Stomach (tissue), 8 donors: ENCODE measurements at regions not wholly inside any gene's neighbourhood (a gene's known extent, or its start where the extent isn't known, plus 50 kb on each side); places are given as distances from the start of the nearest gene placed in this dataset.
A peak's percentile ranks its signal among the peaks of the same experiment; 100 is the strongest.

Experiments used
- DNase-seq, 2 donors: peaks; one replicate each; pipeline versions ENCODE4 v3.0.0 to v3.0.0-alpha.2; 2013 to 2019
- H3K27ac ChIP-seq, 5 donors: fragments of 200-600 bp in 4 of 5; sonication (generic) in 4 of 5; one replicate each; pipeline ENCODE4 v1.5.1; 2013 to 2019; ENCODE audit warnings: mild to moderate bottlenecking in 1 of 5, moderate library complexity in 1 of 5
- H3K27me3 ChIP-seq, 3 donors: fragments of 200-600 bp; sonication (generic); one replicate each; pipeline ENCODE4 v1.5.1; 2017 to 2019; ENCODE audit warnings: mixed run types in 1 of 3
- H3K36me3 ChIP-seq, 4 donors: fragments of 200-600 bp; sonication (generic); 1 replicate in 3 of 4; 2 replicates in 1 of 4; pipeline ENCODE4 v1.5.1; 2016 to 2019
- H3K4me1 ChIP-seq, 4 donors: fragments of 200-600 bp; sonication (generic); one replicate each; pipeline ENCODE4 v1.5.1; 2016 to 2019
- H3K4me3 ChIP-seq, 4 donors: fragments of 200-600 bp; sonication (generic) in 3 of 4; one replicate each; pipeline ENCODE4 v1.5.1; 2016 to 2019; ENCODE audit warnings: mild to moderate bottlenecking in 1 of 4
- H3K9me3 ChIP-seq, 4 donors: fragments of 200-600 bp; sonication (generic); one replicate each; pipeline ENCODE4 v1.5.1; 2016 to 2019
- EP300 ChIP-seq: sonication (generic); formaldehyde crosslinking; IDR thresholded peaks from one replicate; pipeline ENCODE4 v1.6.1; 2017; ENCODE audit warnings: antibody characterized with exemption
- POLR2A ChIP-seq, 4 donors: fragments of 450-650 bp; IDR thresholded peaks; one replicate each; pipeline ENCODE4 v1.6.1; 2016; ENCODE audit warnings: antibody characterized with exemption in 4 of 4, control low read depth in 2 of 4, mild to moderate bottlenecking in 1 of 4, moderate library complexity in 1 of 4
- POLR2AphosphoS5 ChIP-seq, 3 donors: sonication (generic); formaldehyde crosslinking; IDR thresholded peaks; one replicate each; pipeline ENCODE4 v1.6.1; 2016; ENCODE audit warnings: antibody characterized with exemption in 3 of 3
- WGBS, 5 donors: extraction: QIAGEN DNeasy Blood & Tissue Kit in 3 of 5; methylation state at CpG; one replicate each; pipeline versions ENCODE4 v1.1.5 to v1.1.7; 2013 to 2018; 5-methylcytosine and 5-hydroxymethylcytosine counted together
- intact Hi-C: fragments of 100-400 bp; cut with DNase I; formaldehyde crosslinking; loops from one replicate; pipeline ENCODE4 v1.15.1; 2023; ENCODE audit warnings: low total_unique reads
- TF ChIP-seq, protein P1 (sequence below), 7 experiments: fragments of 450-650 bp in 4 of 7; fragments of 200-600 bp in 3 of 7; sonication (generic) in 3 of 7; IDR thresholded peaks; one replicate each; pipeline ENCODE4 v1.5.1; 2016 to 2019; ENCODE audit warnings: antibody characterized with exemption in 7 of 7, control low read depth in 2 of 7, mild to moderate bottlenecking in 1 of 7
- donor health status: healthy with polysubstance abuse.
- donor health status: Bipolar disorder and iron deficiency.
- donor health status: healthy.

DNA sequence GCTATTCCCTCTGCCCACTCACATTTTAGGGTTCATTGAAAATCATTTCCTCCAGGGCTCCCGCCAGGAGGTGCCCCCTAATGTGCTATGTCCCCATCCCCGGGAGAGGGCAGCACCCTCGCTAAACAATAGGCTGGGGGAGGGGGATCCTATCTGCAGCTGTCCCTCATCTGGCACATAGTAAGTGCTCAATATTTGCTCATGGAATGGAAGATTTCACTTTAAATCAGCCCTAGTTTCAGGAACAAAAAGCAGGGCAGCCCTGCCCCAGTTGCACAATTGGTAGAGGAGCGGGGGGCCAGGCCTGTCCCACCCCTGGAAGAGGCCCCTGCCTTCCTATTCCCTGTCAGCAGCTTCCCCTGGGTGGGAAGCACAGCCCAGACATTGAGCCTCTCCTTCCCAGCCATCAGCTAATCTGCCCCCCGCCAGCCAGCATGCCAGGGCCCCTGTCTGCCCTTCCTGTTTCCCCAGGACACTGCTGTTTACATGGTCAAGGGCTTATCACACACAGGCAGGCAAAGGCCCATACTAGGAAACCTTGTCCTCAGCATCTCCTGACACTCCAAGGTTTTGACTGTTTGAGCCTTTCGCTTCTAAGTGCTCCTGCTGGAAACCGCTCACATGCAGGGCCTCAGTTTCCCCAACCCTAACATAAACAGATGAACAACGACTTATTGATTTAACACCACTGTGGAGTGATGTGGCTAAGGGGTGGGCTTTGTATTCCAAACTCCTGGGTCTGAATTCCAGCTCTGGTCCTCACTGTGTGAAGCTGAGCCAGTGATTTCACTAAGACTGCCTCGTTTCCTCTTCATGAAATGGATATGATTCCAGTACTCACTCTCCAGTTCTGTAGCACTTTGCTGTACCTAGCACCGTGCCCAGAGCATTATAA lies 130.7 kb upstream of the ZMIZ1 start:
- DNase-seq, result no peak
- Histone ChIP-seq H3K36me3 (no peaks in the 10 kb centered on the region), H3K4me3 (no peak overlapping the region), H3K4me1 (peaks cover 5 to 46% (median 23%) of the 10 kb centered on the region in 4 donors), H3K9me3 (peaks cover 0 to 1% (median 0%) of the 10 kb centered on the region in 4 donors), H3K27ac (peak overlapping the region in 4 of 5 donors; percentile 10 to 83 (median 68)), H3K27me3 (no peaks in the 10 kb centered on the region)
- 54 to 68% (median 66%) methylated on average over 10 of the region's 10 CpGs for WGBS, 5 donors
- no peak for TF ChIP-seq POLR2AphosphoS5 (IDR thresholded peaks at IDR 0.05)
- TF ChIP-seq, protein P1, sequence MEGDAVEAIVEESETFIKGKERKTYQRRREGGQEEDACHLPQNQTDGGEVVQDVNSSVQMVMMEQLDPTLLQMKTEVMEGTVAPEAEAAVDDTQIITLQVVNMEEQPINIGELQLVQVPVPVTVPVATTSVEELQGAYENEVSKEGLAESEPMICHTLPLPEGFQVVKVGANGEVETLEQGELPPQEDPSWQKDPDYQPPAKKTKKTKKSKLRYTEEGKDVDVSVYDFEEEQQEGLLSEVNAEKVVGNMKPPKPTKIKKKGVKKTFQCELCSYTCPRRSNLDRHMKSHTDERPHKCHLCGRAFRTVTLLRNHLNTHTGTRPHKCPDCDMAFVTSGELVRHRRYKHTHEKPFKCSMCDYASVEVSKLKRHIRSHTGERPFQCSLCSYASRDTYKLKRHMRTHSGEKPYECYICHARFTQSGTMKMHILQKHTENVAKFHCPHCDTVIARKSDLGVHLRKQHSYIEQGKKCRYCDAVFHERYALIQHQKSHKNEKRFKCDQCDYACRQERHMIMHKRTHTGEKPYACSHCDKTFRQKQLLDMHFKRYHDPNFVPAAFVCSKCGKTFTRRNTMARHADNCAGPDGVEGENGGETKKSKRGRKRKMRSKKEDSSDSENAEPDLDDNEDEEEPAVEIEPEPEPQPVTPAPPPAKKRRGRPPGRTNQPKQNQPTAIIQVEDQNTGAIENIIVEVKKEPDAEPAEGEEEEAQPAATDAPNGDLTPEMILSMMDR (IDR thresholded peaks at IDR 0.05), result no peak
- TF ChIP-seq EP300, result no peak
- no peak for TF ChIP-seq POLR2A (IDR thresholded peaks at IDR 0.05)
- intact Hi-C loops, result no loop called here

- 89 to 96% (median 94%) methylated on average over 11 of the region's 11 CpGs for WGBS, 5 donors
- intact Hi-C loops, result no loop called here
- H3K36me3 ChIP-seq, result no peaks in the 10 kb centered on the region
- peaks cover 0 to 7% (median 0%) of the 10 kb centered on the region in 4 donors for H3K9me3 ChIP-seq
- DNase-seq, result no peak
- TF ChIP-seq, protein P1 (IDR thresholded peaks at IDR 0.05), result no peak
- TF ChIP-seq EP300 (no peak), POLR2A (IDR thresholded peaks at IDR 0.05) (no peak)
- peak overlapping the region in 1 of 5 donors; percentile 83 for H3K27ac ChIP-seq
- no peak overlapping the region for H3K4me3 ChIP-seq
- H3K4me1 ChIP-seq, result peaks cover 4 to 40% (median 17%) of the 10 kb centered on the region in 4 donors
- no peaks in the 10 kb centered on the region for H3K27me3 ChIP-seq
Measured at GRCh38 chr10:78938695-78939672, 129.8 kb upstream of the ZMIZ1 start.

DNA sequence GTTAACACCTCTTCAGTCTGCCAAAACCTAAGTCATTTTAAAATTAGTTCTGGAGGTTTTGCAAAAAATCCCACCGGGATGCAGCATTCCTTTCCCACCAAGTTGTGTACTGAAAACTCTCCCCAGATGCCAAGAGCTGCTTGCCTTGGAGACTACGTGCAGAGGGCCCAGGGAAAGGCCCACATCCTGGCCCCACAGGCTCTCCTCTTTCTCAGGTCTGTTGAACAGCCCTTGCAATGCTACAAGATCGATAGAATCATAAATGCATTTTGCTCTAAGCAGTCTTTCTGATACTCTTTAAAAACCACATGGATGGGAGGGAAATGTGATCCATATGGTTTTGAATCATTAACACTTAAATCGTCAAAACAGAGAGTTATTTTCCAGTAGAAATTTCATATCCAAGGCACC lies 126.7 kb upstream of the ZMIZ1 start:
- peaks cover 0 to 7% (median 0%) of the 10 kb centered on the region in 4 donors for H3K9me3 ChIP-seq
- no peak for DNase-seq
- no peak overlapping the region for H3K4me3 ChIP-seq
- H3K36me3 ChIP-seq, result no peaks in the 10 kb centered on the region
- intact Hi-C loops, result no loop called here
- no peaks in the 10 kb centered on the region for H3K27me3 ChIP-seq
- 70 to 85% (median 80%) methylated on average over 4 of the region's 4 CpGs for WGBS, 5 donors
- peaks cover 9 to 49% (median 31%) of the 10 kb centered on the region in 4 donors for H3K4me1 ChIP-seq
- H3K27ac ChIP-seq, result no peak overlapping the region
- TF ChIP-seq, protein P1 (IDR thresholded peaks at IDR 0.05), result no peak
- TF ChIP-seq POLR2A (IDR thresholded peaks at IDR 0.05) (no peak), EP300 (no peak), POLR2AphosphoS5 (IDR thresholded peaks at IDR 0.05) (no peak)

DNA sequence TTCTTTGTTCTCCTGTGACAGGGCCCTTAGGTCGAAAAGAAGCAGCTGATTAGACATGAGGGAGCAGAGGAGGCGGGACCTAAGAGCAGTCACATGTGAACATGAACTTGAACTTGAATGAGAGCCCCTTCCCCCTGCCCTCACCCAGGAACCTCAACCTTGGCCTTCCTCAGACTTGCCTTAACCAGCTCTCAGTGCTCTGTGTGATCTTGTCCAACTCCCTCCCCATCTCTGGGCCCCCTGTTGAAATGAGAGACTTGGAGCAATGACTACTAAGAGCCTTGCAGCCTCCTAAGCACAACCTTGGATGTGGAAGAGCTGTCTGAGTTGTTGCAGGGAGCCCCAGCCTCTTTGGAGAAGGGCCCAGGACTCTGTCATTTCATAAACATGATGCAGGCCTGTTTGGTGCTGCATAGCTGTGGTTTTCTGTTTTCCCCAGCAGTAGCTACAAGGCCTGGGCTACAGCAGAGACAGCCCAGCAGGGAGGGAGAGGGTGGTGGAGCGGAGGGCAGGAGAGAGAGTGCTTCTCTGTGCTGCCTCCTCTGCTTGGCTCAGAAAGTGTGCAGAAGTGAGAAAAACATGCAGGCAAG lies 123.9 kb upstream of the ZMIZ1 start:
- intact Hi-C loops, result no loop called here

More for the DNA sequence above, 123.9 kb upstream of the ZMIZ1 start:
- no peak for TF ChIP-seq EP300
- TF ChIP-seq POLR2AphosphoS5 (IDR thresholded peaks at IDR 0.05), result peak; percentile 18 to 72 (median 65)
- no peak for TF ChIP-seq POLR2A (IDR thresholded peaks at IDR 0.05)
- Histone ChIP-seq H3K27ac (peak overlapping the region in 3 of 5 donors; percentile 49 to 73 (median 72)), H3K9me3 (peaks cover 0 to 7% (median 0%) of the 10 kb centered on the region in 4 donors), H3K36me3 (no peaks in the 10 kb centered on the region), H3K27me3 (no peaks in the 10 kb centered on the region), H3K4me3 (no peak overlapping the region), H3K4me1 (peaks cover 5 to 37% (median 21%) of the 10 kb centered on the region in 4 donors)
- 55 to 72% (median 63%) methylated on average over 3 of the region's 3 CpGs for WGBS, 5 donors
- DNase-seq, result peak; percentile 30 to 94
